ENCODE measurements at regions not wholly inside any gene's neighbourhood (a gene's known extent, or its start where the extent isn't known, plus 50 kb on each side); places are given as distances from the start of the nearest gene placed in this dataset.

DNA sequence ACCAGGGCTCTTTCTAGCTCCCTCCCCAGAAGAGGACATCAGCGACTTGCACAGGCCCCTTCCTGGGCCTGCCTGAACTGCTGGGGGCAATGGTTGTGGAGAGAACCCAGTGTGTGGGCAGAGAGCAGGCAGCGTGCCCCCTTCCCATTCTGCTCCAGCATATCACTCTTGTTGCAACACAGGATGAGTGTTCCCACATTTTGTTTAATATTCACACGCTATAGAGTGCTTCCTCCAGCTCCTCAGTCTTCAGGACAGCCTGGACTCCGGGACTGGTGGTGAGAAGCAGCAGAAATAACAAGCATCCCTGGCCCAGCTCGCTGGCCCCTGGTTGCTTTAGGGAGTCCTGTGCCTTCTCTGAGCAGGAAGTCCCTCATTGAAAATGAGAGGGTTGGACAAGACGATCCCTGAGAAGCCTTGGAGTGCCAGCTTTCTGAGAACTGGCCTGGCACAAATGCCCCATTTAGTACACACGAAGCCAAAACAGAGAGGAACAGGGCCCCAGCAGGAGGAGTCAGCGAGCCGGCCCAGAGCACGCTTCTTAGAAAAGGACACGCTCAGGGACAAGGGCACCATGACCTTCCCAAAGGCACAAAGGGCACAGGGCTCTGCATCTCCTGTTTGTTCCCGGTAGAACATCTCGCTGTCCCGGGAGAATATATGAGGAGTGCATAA, 84.2 kb upstream of the FOXC1 start:
- Histone ChIP-seq H3K4me1 (ENCODE audit: control insufficient read depth in 2 of 2, insufficient read depth in 2 of 2, low read length in 2 of 2) (peaks cover 0 to 5% of the 10 kb centered on the region in 2 donors), H3K27ac (ENCODE audit: low read length in 2 of 2) (no peak overlapping the region), H3K79me2 (ENCODE audit: control insufficient read depth, insufficient read depth, low read length) (no peaks in the 10 kb centered on the region), H3K9me3 (ENCODE audit: control extremely low read depth in 1 of 3, control insufficient read depth in 2 of 3, insufficient read depth in 1 of 3, low read length in 2 of 3) (peaks cover 0 to 13% (median 0%) of the 10 kb centered on the region in 3 donors), H3K4me3 (ENCODE audit: control extremely low read depth in 1 of 5, extremely low read depth in 1 of 5, insufficient read depth in 1 of 5, low read depth in 2 of 5, low read length in 4 of 5) (no peak overlapping the region), H3K9ac (ENCODE audit: low read length) (no peak overlapping the region), H2AFZ (ENCODE audit: insufficient read depth, low read depth, low read length, poor library complexity, severe bottlenecking) (no peak overlapping the region), H4K20me1 (ENCODE audit: control insufficient read depth, insufficient read depth, low read length, poor library complexity, severe bottlenecking) (no peaks in the 10 kb centered on the region), H3K36me3 (replicated peaks in 1 of 2; ENCODE audit: control extremely low read depth in 1 of 2, control insufficient read depth in 1 of 2, extremely low read depth in 1 of 2, insufficient read depth in 2 of 2, low read length in 1 of 2) (no peaks in the 10 kb centered on the region), H3K4me2 (replicated peaks; ENCODE audit: low read depth, low read length, poor library complexity, severe bottlenecking) (no peak overlapping the region), H3K27me3 (replicated peaks in 1 of 4; ENCODE audit: control extremely low read depth in 1 of 4, control insufficient read depth in 3 of 4, insufficient read depth in 4 of 4, low read length in 3 of 4) (peaks cover 0 to 26% (median 12%) of the 10 kb centered on the region in 4 experiments)
- POLR2A ChIA-PET: no interaction called here
- Mint-ChIP-seq H3K4me1 (peaks cover 6% of the 10 kb centered on the region), H3K27me3 (peaks cover 28% of the 10 kb centered on the region), H3K9me3 (ENCODE audit: insufficient read depth) (no peaks in the 10 kb centered on the region), H3K27ac (no peak overlapping the region), H3K4me3 (no peak overlapping the region)
- TF ChIP-seq EZH2 (IDR thresholded peaks at IDR 0.05; ENCODE audit: borderline replicate concordance, insufficient read depth, low read depth, low read length, poor library complexity, severe bottlenecking): no peak
- TF ChIP-seq, protein P1, sequence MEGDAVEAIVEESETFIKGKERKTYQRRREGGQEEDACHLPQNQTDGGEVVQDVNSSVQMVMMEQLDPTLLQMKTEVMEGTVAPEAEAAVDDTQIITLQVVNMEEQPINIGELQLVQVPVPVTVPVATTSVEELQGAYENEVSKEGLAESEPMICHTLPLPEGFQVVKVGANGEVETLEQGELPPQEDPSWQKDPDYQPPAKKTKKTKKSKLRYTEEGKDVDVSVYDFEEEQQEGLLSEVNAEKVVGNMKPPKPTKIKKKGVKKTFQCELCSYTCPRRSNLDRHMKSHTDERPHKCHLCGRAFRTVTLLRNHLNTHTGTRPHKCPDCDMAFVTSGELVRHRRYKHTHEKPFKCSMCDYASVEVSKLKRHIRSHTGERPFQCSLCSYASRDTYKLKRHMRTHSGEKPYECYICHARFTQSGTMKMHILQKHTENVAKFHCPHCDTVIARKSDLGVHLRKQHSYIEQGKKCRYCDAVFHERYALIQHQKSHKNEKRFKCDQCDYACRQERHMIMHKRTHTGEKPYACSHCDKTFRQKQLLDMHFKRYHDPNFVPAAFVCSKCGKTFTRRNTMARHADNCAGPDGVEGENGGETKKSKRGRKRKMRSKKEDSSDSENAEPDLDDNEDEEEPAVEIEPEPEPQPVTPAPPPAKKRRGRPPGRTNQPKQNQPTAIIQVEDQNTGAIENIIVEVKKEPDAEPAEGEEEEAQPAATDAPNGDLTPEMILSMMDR (IDR thresholded peaks at IDR 0.05): no peak
- 90% methylated on average over 14 of the region's 14 CpGs for WGBS (ENCODE audit: insufficient coverage)
- intact Hi-C loops (cut with micrococcal nuclease): no loop called here
- CTCF ChIA-PET: no interaction called here
- DNase-seq (no peak), ATAC-seq (ENCODE audit: low read depth) (no peak)

DNA sequence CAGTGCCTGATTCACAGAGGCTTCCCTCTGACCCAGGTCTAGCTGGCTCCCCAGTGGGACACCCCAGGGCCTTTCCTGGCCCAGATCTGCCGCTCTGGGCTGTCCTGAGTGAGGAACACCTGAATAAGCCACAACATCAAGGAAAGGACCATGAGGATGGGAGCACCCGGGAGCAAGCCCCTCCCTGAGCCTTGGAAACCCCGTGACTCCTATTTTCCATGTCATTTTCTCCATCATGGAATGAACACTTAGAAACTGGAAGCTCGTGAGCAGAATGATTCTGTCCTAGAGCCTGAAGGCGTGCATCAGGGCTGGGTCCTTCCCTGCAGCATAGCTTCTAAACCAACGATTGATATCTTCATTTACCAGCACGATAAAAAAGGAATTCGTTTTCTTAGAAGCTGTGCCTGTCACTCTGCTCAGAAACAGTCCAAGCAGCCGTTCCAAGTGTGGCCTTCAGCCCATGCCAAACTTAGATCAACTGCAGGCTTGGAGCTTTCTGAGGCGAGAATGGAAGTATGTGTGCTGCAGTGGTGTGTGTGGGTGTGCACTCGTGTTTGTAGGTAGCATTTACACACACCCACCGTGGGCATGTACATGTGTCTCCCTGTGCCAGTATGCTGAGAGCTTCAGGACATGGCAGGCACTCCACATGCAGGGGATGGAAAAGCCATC, 83.2 kb upstream of the FOXC1 start:
- Histone ChIP-seq H3K36me3 (replicated peaks in 1 of 2; ENCODE audit: control extremely low read depth in 1 of 2, control insufficient read depth in 1 of 2, extremely low read depth in 1 of 2, insufficient read depth in 2 of 2, low read length in 1 of 2) (no peaks in the 10 kb centered on the region), H4K20me1 (ENCODE audit: control insufficient read depth, insufficient read depth, low read length, poor library complexity, severe bottlenecking) (no peaks in the 10 kb centered on the region), H3K9me3 (ENCODE audit: control extremely low read depth in 1 of 3, control insufficient read depth in 2 of 3, insufficient read depth in 1 of 3, low read length in 2 of 3) (peaks cover 0 to 13% (median 0%) of the 10 kb centered on the region in 3 donors), H3K4me1 (ENCODE audit: control insufficient read depth in 2 of 2, insufficient read depth in 2 of 2, low read length in 2 of 2) (peaks cover 0 to 5% of the 10 kb centered on the region in 2 donors), H3K27ac (ENCODE audit: low read length in 2 of 2) (no peak overlapping the region), H3K27me3 (replicated peaks in 1 of 4; ENCODE audit: control extremely low read depth in 1 of 4, control insufficient read depth in 3 of 4, insufficient read depth in 4 of 4, low read length in 3 of 4) (peaks cover 0 to 25% (median 12%) of the 10 kb centered on the region in 4 experiments), H3K4me2 (replicated peaks; ENCODE audit: low read depth, low read length, poor library complexity, severe bottlenecking) (no peak overlapping the region), H3K79me2 (ENCODE audit: control insufficient read depth, insufficient read depth, low read length) (no peaks in the 10 kb centered on the region), H2AFZ (ENCODE audit: insufficient read depth, low read depth, low read length, poor library complexity, severe bottlenecking) (no peak overlapping the region), H3K4me3 (ENCODE audit: control extremely low read depth in 1 of 5, extremely low read depth in 1 of 5, insufficient read depth in 1 of 5, low read depth in 2 of 5, low read length in 4 of 5) (no peak overlapping the region), H3K9ac (ENCODE audit: low read length) (no peak overlapping the region)
- H3K4me1 Mint-ChIP-seq: peaks cover 6% of the 10 kb centered on the region
- peaks cover 22% of the 10 kb centered on the region for H3K27me3 Mint-ChIP-seq
- H3K4me3 Mint-ChIP-seq: no peak overlapping the region
- ChIA-PET CTCF (no interaction called here), POLR2A (no interaction called here)
- no peaks in the 10 kb centered on the region for H3K9me3 Mint-ChIP-seq (ENCODE audit: insufficient read depth)
- WGBS (ENCODE audit: insufficient coverage): 79% methylated on average over 12 of the region's 12 CpGs
- DNase-seq: no peak
- H3K27ac Mint-ChIP-seq: no peak overlapping the region
- TF ChIP-seq EZH2 (IDR thresholded peaks at IDR 0.05; ENCODE audit: borderline replicate concordance, insufficient read depth, low read depth, low read length, poor library complexity, severe bottlenecking): no peak
- TF ChIP-seq, protein P1 (IDR thresholded peaks at IDR 0.05): no peak
- intact Hi-C loops (cut with micrococcal nuclease): no loop called here
- no peak for ATAC-seq (ENCODE audit: low read depth)
